RWPE2 (cell line): ENCODE measurements at regions not wholly inside any gene's neighbourhood (a gene's known extent, or its start where the extent isn't known, plus 50 kb on each side); places are given as distances from the start of the nearest gene placed in this dataset.

Experiments
- ATAC-seq: fragments of 200-7000 bp; cut with Tn5 transposase; 3 replicates; pipeline ENCODE4 v1.9.1; 2021; ENCODE audit warnings: low read depth
- DNase-seq: peaks from one replicate; pipeline ENCODE4 v3.0.0-alpha.2; 2020; ENCODE audit warnings: low spot score
- H3K27ac ChIP-seq: fragments of 450-650 bp; 2 replicates; pipeline ENCODE4 v1.5.1; 2017; ENCODE audit warnings: mild to moderate bottlenecking; ENCODE audit not compliant: poor library complexity, severe bottlenecking
- H3K27me3 ChIP-seq: fragments of 250-450 bp; sonication (Bioruptor Pico); 2 replicates; pipeline ENCODE4 v1.5.1; 2021; ENCODE audit warnings: mild to moderate bottlenecking, moderate library complexity; ENCODE audit not compliant: insufficient read depth, poor library complexity, severe bottlenecking
- H3K36me3 ChIP-seq: fragments of 250-450 bp; sonication (Bioruptor Pico); 2 replicates; pipeline ENCODE4 v1.5.1; 2020; ENCODE audit warnings: low read depth, mild to moderate bottlenecking, moderate library complexity
- H3K4me1 ChIP-seq: fragments of 250-450 bp; sonication (Bioruptor Pico); 2 replicates; pipeline ENCODE4 v1.5.1; 2021; ENCODE audit warnings: mild to moderate bottlenecking, moderate library complexity; ENCODE audit not compliant: insufficient read depth, poor library complexity, severe bottlenecking
- H3K4me3 ChIP-seq: fragments of 250-450 bp; sonication (Bioruptor Pico); 2 replicates; pipeline ENCODE4 v1.5.1; 2021; ENCODE audit warnings: mild to moderate bottlenecking, moderate library complexity; ENCODE audit not compliant: severe bottlenecking
- H3K9me3 ChIP-seq: fragments of 250-450 bp; sonication (Bioruptor Pico); 2 replicates; pipeline ENCODE4 v1.5.1; 2021; ENCODE audit warnings: mild to moderate bottlenecking, moderate library complexity; ENCODE audit not compliant: severe bottlenecking
- TF ChIP-seq, protein P1 (sequence below): fragments of 450-650 bp; IDR thresholded peaks from one replicate; pipeline ENCODE4 v1.5.1; 2017; ENCODE audit warnings: mild to moderate bottlenecking, moderate library complexity; ENCODE audit not compliant: poor library complexity, severe bottlenecking

DNA sequence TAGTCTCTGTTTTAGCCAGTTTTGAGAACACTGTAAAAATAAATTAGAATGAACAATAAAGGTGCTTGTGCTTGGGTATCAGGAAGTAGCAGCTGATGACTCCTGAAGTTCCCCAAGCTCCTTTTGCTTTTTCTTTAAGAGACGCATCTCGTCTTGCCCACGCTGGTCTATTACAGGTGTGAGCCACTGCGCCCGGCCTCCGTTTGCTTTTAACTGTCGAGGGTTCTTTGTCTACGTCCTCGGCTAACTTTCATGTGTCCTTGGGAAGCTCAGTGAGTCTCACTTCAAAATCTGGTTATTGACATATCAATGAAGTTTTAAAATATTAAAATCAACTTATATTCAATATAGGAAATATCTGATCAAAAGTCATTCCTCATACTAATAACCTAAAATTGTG is 246.5 kb downstream of the FBXO15 start:
- H3K27me3 ChIP-seq, result peaks cover 5% of the 10 kb centered on the region
- no peak overlapping the region for H3K27ac ChIP-seq
- H3K4me1 ChIP-seq, result no peaks in the 10 kb centered on the region
- no peak for DNase-seq
- TF ChIP-seq, protein P1, sequence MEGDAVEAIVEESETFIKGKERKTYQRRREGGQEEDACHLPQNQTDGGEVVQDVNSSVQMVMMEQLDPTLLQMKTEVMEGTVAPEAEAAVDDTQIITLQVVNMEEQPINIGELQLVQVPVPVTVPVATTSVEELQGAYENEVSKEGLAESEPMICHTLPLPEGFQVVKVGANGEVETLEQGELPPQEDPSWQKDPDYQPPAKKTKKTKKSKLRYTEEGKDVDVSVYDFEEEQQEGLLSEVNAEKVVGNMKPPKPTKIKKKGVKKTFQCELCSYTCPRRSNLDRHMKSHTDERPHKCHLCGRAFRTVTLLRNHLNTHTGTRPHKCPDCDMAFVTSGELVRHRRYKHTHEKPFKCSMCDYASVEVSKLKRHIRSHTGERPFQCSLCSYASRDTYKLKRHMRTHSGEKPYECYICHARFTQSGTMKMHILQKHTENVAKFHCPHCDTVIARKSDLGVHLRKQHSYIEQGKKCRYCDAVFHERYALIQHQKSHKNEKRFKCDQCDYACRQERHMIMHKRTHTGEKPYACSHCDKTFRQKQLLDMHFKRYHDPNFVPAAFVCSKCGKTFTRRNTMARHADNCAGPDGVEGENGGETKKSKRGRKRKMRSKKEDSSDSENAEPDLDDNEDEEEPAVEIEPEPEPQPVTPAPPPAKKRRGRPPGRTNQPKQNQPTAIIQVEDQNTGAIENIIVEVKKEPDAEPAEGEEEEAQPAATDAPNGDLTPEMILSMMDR, result no peak
- ATAC-seq, result no peak
- no peak overlapping the region for H3K4me3 ChIP-seq
- no peaks in the 10 kb centered on the region for H3K9me3 ChIP-seq
- H3K36me3 ChIP-seq, result no peaks in the 10 kb centered on the region

DNA sequence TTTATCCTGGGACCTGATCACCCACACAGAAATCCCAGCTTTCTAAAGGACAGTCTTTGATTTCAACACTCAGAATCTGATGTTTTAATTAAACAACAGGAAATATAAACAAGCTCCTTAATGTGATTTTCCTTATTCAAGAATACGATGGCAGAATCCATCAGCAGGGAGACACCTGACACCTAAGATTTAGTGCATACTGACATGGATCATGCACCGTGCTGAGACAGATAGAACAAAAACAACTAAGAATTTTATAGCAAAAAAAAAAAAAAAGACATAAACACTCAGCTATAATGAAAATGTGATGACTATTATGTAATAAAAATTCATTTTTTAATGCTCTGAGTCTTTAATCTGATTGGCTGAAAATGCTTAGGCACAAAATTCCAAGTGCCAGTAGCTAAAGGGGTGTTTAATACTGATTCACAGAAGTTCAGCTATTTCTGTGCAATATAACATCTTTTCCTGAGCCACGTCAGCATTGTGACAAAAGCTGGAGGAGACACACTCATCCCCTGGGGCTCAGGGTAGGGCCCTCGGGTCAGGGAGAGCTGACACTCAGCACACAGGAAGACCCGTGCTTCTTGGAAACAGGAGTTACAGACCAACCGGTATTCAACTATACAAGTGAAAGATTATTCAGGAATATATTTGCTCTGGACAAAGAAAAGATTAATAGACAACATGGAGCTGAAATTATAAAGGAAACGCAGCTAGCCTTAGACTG is 247.4 kb downstream of the FBXO15 start:
- Histone ChIP-seq H3K36me3 (no peaks in the 10 kb centered on the region), H3K27ac (no peak overlapping the region), H3K27me3 (no peaks in the 10 kb centered on the region), H3K4me3 (no peak overlapping the region), H3K9me3 (no peaks in the 10 kb centered on the region), H3K4me1 (no peaks in the 10 kb centered on the region)
- TF ChIP-seq, protein P1, result no peak
- ATAC-seq (no peak), DNase-seq (no peak)

DNA sequence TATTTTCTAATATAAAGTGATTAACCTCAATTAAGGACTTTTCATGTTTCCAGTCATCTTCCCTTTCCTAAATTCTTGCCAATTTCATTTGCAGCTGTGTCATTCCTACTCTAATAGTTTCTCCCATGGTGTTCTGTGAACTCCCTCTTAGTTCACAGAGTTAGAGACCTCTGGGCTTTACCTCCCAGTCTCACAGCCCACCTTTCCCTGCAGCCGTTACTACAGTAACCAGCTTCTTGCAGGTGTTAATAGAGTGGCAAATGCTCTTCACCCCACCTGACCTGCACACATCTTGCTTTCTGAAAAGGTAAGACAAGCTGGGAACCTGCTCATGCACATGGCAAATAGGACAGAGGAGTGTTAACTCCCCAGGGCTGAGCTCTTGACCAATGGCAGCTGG is 250.1 kb downstream of the FBXO15 start:
- Histone ChIP-seq H3K27me3 (no peaks in the 10 kb centered on the region), H3K27ac (no peak overlapping the region), H3K4me1 (no peaks in the 10 kb centered on the region), H3K36me3 (no peaks in the 10 kb centered on the region), H3K4me3 (no peak overlapping the region), H3K9me3 (no peaks in the 10 kb centered on the region)
- ATAC-seq, result no peak
- TF ChIP-seq, protein P1, result no peak
- no peak for DNase-seq

DNA sequence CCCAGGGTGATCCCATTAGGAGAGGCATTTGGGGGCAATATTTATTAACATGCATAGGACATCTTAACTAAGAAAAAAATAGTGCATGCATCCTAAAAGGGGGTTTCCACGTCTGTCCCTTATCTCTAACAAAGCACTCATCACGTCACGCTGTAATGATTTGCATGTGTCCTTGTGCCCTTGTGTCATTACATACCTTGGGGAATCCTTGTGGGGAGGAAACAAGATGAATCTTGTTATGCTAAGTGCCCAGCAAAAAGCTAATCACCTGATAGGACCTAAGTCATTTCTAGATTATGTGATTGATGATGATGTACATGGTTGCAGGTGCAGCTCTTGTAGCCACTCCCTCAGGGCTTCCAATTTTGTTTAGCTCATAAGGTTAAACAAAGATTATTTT is 250.9 kb downstream of the FBXO15 start:
- no peaks in the 10 kb centered on the region for H3K4me1 ChIP-seq
- H3K4me3 ChIP-seq, result no peak overlapping the region
- TF ChIP-seq, protein P1, result no peak
- H3K9me3 ChIP-seq, result no peaks in the 10 kb centered on the region
- no peak overlapping the region for H3K27ac ChIP-seq
- no peak for DNase-seq
- H3K27me3 ChIP-seq, result no peaks in the 10 kb centered on the region
- H3K36me3 ChIP-seq, result no peaks in the 10 kb centered on the region
- no peak for ATAC-seq

DNA sequence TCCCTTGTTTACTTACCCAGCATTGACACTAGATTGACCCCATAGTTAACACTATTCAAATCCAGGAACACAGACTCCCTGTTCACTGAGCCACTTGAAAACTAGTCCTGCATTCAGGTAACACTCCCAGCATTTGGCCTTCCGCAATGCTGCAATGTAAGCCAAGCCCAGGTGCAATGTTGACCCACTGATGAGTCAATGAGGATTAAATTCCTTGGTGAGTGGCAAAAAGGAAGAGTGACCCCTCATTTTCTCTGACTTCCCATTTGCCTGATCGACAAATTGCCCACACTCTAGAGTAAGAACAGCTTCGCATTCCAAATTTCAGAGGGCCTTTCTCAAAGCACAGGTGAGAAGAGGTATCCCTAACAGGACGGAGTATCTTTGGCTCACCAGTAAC is 251.9 kb downstream of the FBXO15 start:
- H3K4me3 ChIP-seq, result no peak overlapping the region
- DNase-seq (no peak), ATAC-seq (peak; percentile 90)
- H3K27me3 ChIP-seq, result no peaks in the 10 kb centered on the region
- no peaks in the 10 kb centered on the region for H3K4me1 ChIP-seq
- H3K36me3 ChIP-seq, result no peaks in the 10 kb centered on the region
- TF ChIP-seq, protein P1, result no peak
- no peak overlapping the region for H3K27ac ChIP-seq
- no peaks in the 10 kb centered on the region for H3K9me3 ChIP-seq
